ENCODE measurements at regions not wholly inside any gene's neighbourhood (a gene's known extent, or its start where the extent isn't known, plus 50 kb on each side); places are given as distances from the start of the nearest gene placed in this dataset.

DNA sequence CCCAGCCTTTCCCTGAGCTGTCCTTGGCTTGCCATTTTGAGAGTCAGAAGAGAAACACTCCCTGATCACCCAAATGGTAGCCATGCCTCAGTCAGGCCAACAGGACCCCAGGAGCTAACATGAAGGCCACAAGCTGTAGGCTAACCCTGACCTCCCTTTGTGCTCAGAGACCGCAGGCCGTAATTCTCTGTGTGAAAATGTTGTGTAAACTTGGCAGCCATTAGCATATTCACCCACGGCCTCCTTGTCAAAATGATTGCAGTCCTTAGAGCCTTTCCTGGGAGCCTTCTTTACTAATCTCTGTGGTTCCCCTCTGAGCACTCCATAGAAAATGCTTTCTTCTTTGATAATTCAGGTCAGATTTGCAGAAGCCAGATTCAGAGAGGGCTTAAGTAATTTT is 418.9 kb downstream of the COG6 start:
- Histone ChIP-seq H3K4me3 (no peak overlapping the region), H3K9me3 (no peaks in the 10 kb centered on the region), H3K27ac (peak overlapping the region in 1 of 10 donors; percentile 28), H3K27me3 (no peaks in the 10 kb centered on the region), H3K4me1 (peaks cover 0 to 8% (median 5%) of the 10 kb centered on the region in 9 donors), H3K36me3 (no peaks in the 10 kb centered on the region)
- WGBS, 2 donors: 78 to 84% methylated on average over 3 of the region's 3 CpGs
- DNase-seq (no peak), ATAC-seq (peak in 4 of 8 donors; percentile 54 to 79 (median 63))
- TF ChIP-seq, protein P1, sequence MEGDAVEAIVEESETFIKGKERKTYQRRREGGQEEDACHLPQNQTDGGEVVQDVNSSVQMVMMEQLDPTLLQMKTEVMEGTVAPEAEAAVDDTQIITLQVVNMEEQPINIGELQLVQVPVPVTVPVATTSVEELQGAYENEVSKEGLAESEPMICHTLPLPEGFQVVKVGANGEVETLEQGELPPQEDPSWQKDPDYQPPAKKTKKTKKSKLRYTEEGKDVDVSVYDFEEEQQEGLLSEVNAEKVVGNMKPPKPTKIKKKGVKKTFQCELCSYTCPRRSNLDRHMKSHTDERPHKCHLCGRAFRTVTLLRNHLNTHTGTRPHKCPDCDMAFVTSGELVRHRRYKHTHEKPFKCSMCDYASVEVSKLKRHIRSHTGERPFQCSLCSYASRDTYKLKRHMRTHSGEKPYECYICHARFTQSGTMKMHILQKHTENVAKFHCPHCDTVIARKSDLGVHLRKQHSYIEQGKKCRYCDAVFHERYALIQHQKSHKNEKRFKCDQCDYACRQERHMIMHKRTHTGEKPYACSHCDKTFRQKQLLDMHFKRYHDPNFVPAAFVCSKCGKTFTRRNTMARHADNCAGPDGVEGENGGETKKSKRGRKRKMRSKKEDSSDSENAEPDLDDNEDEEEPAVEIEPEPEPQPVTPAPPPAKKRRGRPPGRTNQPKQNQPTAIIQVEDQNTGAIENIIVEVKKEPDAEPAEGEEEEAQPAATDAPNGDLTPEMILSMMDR (IDR thresholded peaks at IDR 0.05): no peak
- intact Hi-C loops (cut with DNase I): loop anchor here in 4 of 10 donors (5.0 to 10.0 kb wide), 5 partner anchors 120 to 593 kb away; partner anchors contain the start of gene FOXO1 (in 1 of the 4)

DNA sequence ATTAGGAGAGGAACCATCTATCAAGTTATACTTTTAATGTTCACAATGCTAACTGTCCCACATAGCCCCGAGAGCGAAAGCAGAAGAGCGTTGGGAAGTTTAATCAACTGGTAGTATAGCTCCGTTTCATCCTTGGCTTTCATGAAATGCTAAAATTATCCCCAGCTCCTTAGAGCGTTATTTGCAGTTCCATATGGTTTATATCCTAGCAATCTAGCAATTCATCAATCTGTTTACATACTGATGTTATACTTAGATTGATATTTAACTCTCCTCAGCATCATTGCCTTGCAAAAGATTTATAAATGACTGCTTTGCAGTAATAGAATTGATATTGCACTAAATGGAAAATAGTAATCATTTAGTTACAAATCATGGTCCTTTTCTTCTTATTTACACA is 419.8 kb downstream of the COG6 start:
- Histone ChIP-seq H3K27me3 (no peaks in the 10 kb centered on the region), H3K4me1 (no peaks in the 10 kb centered on the region), H3K9me3 (no peaks in the 10 kb centered on the region), H3K4me3 (no peak overlapping the region), H3K27ac (no peak overlapping the region), H3K36me3 (no peaks in the 10 kb centered on the region)
- TF ChIP-seq, protein P1 (IDR thresholded peaks at IDR 0.05): no peak
- no peak for ATAC-seq
- DNase-seq: no peak
- 91 to 94% methylated on average over 5 of the region's 5 CpGs for WGBS, 2 donors
- intact Hi-C loops (cut with DNase I): loop anchor here in 4 of 10 donors (10.0 kb wide), 3 partner anchors 120 to 300 kb away; no protein-coding TSS in a partner anchor

DNA sequence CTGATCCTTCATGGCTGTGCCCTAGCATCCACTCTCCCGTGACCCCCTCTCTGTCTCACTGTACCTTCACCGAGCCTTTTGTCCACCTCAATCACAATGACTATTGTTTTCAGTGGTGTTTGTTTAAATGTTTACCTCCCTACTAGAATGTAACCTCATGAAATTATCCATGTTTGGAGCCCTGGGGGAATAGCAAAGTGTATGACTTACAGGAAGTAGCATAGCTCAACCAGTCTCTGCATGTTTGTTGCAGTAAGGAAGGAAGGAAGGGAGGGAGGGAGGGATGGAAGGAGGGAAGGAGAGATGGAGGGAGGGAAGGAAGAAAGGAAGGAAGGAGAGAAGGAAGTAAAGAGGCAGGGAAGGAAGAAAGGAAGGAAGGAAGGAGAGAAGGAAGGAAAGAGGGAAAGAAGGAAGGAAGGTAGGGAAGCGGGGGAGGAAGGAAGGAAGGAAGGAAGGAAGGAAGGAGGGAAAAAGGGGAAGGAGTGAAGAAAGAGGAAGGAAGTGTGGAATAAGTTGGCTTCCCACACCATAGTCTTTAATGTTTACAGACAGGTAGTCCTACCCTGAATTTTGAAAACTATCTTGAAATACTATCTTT is 421.4 kb downstream of the COG6 start:
- ATAC-seq: no peak
- H3K9me3 ChIP-seq: peaks cover 0 to 4% (median 0%) of the 10 kb centered on the region in 11 donors
- intact Hi-C loops (cut with DNase I): loop anchor here in 4 of 10 donors (10.0 kb wide), 3 partner anchors 118 to 298 kb away; no protein-coding TSS in a partner anchor
- no peaks in the 10 kb centered on the region for H3K4me1 ChIP-seq
- H3K27ac ChIP-seq: no peak overlapping the region
- no peaks in the 10 kb centered on the region for H3K27me3 ChIP-seq
- TF ChIP-seq, protein P1 (IDR thresholded peaks at IDR 0.05): no peak
- H3K4me3 ChIP-seq: no peak overlapping the region
- no peaks in the 10 kb centered on the region for H3K36me3 ChIP-seq
- no peak for DNase-seq
- WGBS, 2 donors: 74 to 76% methylated on average over 3 of the region's 3 CpGs

DNA sequence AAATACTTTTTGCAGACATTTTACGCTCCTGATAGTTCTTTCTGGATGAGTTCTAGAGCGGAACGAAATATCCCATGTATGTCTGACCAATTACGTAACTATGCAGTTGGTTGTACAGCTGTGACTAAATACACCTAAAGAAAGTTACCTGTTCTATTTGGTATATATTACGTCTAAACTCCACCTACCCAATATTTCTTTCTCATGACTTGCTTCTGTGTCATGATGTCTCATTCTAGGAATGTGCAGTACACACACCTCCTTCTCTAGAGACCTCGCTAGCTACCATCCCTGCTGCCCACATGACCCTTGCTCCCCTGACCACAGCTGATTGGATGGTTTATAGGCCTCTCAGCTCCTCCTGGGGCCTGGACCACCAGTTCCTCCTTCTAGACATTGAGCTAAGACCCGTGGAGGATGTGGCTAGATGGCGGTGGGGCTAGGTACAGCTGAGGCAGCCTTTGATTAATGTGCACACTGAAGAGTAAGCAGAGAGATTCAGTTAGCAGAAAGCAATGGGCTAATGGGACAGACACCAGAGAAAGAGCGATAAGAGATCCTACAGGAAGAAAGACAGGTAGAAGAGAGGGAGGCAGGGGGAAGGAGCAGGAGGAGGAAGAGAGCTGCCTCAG is 422.1 kb downstream of the COG6 start:
- Histone ChIP-seq H3K27me3 (no peaks in the 10 kb centered on the region), H3K4me3 (no peak overlapping the region), H3K27ac (no peak overlapping the region), H3K4me1 (no peaks in the 10 kb centered on the region), H3K9me3 (peaks cover 0 to 4% (median 0%) of the 10 kb centered on the region in 11 donors), H3K36me3 (no peaks in the 10 kb centered on the region)
- DNase-seq (no peak), ATAC-seq (no peak)
- 96 to 97% methylated on average over 9 of the region's 9 CpGs for WGBS, 2 donors
- intact Hi-C loops (cut with DNase I): loop anchor here in 4 of 10 donors (10.0 kb wide), 3 partner anchors 117 to 297 kb away; no protein-coding TSS in a partner anchor
- TF ChIP-seq, protein P1 (IDR thresholded peaks at IDR 0.05): no peak

Data from heart right ventricle (tissue), 16 donors.